Activated B cell treated with CpG ODN at 0.5 μM for 24 hours (primary cell): ENCODE measurements at regions not wholly inside any gene's neighbourhood (a gene's known extent, or its start where the extent isn't known, plus 50 kb on each side); places are given as distances from the start of the nearest gene placed in this dataset.

Source experiments
- ATAC-seq: fragments of 200-7000 bp; cut with Tn5 transposase; one replicate; pipeline ENCODE4 v1.10.0; 2021; ENCODE audit warnings: low read depth, mild to moderate bottlenecking, moderate library complexity
- CTCF ChIA-PET: fragments of 350-600 bp; sonication (Branson Sonifier 250); formaldehyde crosslinking; loops from one replicate; lab custom pipeline; 2021; ENCODE audit warnings: antibody characterized with exemption; lab: Charles Lee
- POLR2A ChIA-PET: fragments of 350-600 bp; sonication (Branson Sonifier 250); formaldehyde crosslinking; loops from one replicate; lab custom pipeline; 2021; ENCODE audit warnings: antibody characterized with exemption; lab: Charles Lee
- DNase-seq: peaks from one replicate; pipeline ENCODE4 v3.0.0; 2022
- H3K27ac Mint-ChIP-seq: one replicate; pipeline ENCODE4 v1.8.0; 2020; ENCODE audit warnings: mixed read lengths
- H3K27me3 Mint-ChIP-seq: one replicate; pipeline ENCODE4 v1.8.0; 2021; ENCODE audit warnings: mixed read lengths
- H3K36me3 Mint-ChIP-seq: one replicate; pipeline ENCODE4 v1.8.0; 2021; ENCODE audit warnings: low read depth, mixed read lengths
- H3K4me1 Mint-ChIP-seq: one replicate; pipeline ENCODE4 v1.8.0; 2021; ENCODE audit warnings: mixed read lengths
- H3K4me3 Mint-ChIP-seq: one replicate; pipeline ENCODE4 v1.8.0; 2020; ENCODE audit warnings: mild to moderate bottlenecking, mixed read lengths
- H3K9me3 Mint-ChIP-seq: one replicate; pipeline ENCODE4 v1.8.0; 2020; ENCODE audit warnings: mixed read lengths
- intact Hi-C: fragments of 100-400 bp; cut with micrococcal nuclease; formaldehyde crosslinking; loops from one replicate; pipeline ENCODE4 v1.15.1; 2024
- TF ChIP-seq, protein P1 (sequence below): fragments of 200-600 bp; IDR thresholded peaks from one replicate; pipeline ENCODE4 v1.8.0; 2022; ENCODE audit warnings: antibody characterized with exemption, mild to moderate bottlenecking

DNA sequence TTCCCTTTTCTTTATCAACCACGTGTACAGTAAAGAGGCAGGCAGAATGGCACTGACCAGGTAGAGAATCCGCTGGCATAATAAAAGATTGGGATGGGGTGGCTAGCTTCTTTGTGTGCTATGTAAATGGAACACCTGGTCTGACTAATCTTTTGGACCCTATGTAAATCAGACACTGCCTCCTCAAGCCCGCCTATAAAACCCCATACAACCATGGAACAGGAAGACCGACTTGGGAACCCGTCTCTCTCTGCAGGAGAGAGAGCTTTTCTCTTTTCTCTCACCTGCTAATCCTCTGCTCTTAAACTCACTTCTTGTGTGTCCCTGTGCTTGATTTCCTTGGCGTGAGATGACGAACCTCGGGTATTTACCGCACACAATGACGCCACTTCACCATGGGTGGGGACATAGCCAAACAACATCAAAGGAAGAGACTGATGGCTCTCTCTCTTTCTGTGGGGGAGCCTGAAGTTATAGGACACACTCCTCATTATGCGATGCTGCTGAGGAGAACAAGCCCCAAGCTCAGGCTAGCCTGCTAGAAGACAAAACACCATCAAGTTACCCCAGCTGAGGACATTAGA is 94.2 kb downstream of the ARL5B start:
- Mint-ChIP-seq H3K9me3 (no peaks in the 10 kb centered on the region), H3K4me1 (no peaks in the 10 kb centered on the region), H3K4me3 (no peak overlapping the region), H3K27ac (no peak overlapping the region), H3K27me3 (no peaks in the 10 kb centered on the region), H3K36me3 (no peaks in the 10 kb centered on the region)
- DNase-seq (no peak), ATAC-seq (no peak)
- ChIA-PET CTCF (no interaction called here), POLR2A (no interaction called here)
- intact Hi-C loops: no loop called here
- TF ChIP-seq, protein P1, sequence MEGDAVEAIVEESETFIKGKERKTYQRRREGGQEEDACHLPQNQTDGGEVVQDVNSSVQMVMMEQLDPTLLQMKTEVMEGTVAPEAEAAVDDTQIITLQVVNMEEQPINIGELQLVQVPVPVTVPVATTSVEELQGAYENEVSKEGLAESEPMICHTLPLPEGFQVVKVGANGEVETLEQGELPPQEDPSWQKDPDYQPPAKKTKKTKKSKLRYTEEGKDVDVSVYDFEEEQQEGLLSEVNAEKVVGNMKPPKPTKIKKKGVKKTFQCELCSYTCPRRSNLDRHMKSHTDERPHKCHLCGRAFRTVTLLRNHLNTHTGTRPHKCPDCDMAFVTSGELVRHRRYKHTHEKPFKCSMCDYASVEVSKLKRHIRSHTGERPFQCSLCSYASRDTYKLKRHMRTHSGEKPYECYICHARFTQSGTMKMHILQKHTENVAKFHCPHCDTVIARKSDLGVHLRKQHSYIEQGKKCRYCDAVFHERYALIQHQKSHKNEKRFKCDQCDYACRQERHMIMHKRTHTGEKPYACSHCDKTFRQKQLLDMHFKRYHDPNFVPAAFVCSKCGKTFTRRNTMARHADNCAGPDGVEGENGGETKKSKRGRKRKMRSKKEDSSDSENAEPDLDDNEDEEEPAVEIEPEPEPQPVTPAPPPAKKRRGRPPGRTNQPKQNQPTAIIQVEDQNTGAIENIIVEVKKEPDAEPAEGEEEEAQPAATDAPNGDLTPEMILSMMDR: no peak

- DNase-seq: no peak
- ATAC-seq: no peak
- intact Hi-C loops: no loop called here
- POLR2A ChIA-PET: no interaction called here
- Mint-ChIP-seq H3K27me3 (no peaks in the 10 kb centered on the region), H3K9me3 (peaks cover 2% of the 10 kb centered on the region), H3K4me1 (no peaks in the 10 kb centered on the region), H3K36me3 (no peaks in the 10 kb centered on the region), H3K4me3 (no peak overlapping the region), H3K27ac (no peak overlapping the region)
- CTCF ChIA-PET: no interaction called here
- TF ChIP-seq, protein P1: no peak
Observed at GRCh38 chr10:18759575-18759974, 100.3 kb downstream of the ARL5B start.

- Mint-ChIP-seq H3K27ac (no peak overlapping the region), H3K27me3 (no peaks in the 10 kb centered on the region), H3K4me1 (no peaks in the 10 kb centered on the region), H3K36me3 (no peaks in the 10 kb centered on the region), H3K9me3 (peaks cover 2% of the 10 kb centered on the region), H3K4me3 (no peak overlapping the region)
- TF ChIP-seq, protein P1: no peak
- ATAC-seq (no peak), DNase-seq (no peak)
- intact Hi-C loops: no loop called here
- POLR2A ChIA-PET: no interaction called here
- CTCF ChIA-PET: no interaction called here
Observed at GRCh38 chr10:18760836-18761235, 101.6 kb downstream of the ARL5B start.

GRCh38 chr10:18767981-18768380 is 108.8 kb downstream of the ARL5B start:
- H3K27me3 Mint-ChIP-seq: no peaks in the 10 kb centered on the region
- no peaks in the 10 kb centered on the region for H3K36me3 Mint-ChIP-seq
- ATAC-seq: no peak
- DNase-seq: no peak
- ChIA-PET POLR2A (no interaction called here), CTCF (no interaction called here)
- H3K9me3 Mint-ChIP-seq: peaks cover 5% of the 10 kb centered on the region
- H3K27ac Mint-ChIP-seq: no peak overlapping the region
- intact Hi-C loops: no loop called here
- no peak overlapping the region for H3K4me3 Mint-ChIP-seq
- H3K4me1 Mint-ChIP-seq: no peaks in the 10 kb centered on the region
- TF ChIP-seq, protein P1: no peak

DNA sequence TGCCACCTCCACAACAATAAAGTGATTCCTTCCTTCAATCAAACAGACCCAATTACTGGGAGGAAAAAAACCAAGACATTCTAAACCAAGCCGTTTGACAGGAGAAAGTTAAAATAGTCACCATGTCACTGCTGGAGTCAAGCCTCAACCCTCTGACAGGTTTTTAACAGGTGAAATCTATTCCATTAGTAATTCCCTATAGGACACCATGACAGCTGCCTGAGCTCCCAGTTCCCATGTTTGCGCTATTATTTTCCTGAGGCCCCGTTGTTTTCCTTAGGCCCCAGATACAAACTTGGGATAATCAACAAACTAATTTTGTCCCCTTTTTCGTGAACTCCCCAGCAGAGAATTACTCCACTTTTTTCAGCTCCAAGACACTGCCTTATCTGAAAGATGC is 113.9 kb downstream of the ARL5B start:
- Mint-ChIP-seq H3K27ac (no peak overlapping the region), H3K4me1 (no peaks in the 10 kb centered on the region), H3K9me3 (peaks cover 5% of the 10 kb centered on the region), H3K27me3 (no peaks in the 10 kb centered on the region), H3K4me3 (no peak overlapping the region), H3K36me3 (no peaks in the 10 kb centered on the region)
- CTCF ChIA-PET: no interaction called here
- TF ChIP-seq, protein P1: no peak
- intact Hi-C loops: no loop called here
- POLR2A ChIA-PET: no interaction called here
- DNase-seq: no peak
- ATAC-seq: no peak
